HepG2 (cell line): ENCODE measurements at regions not wholly inside any gene's neighbourhood (a gene's known extent, or its start where the extent isn't known, plus 50 kb on each side); places are given as distances from the start of the nearest gene placed in this dataset.

Experiments
- ATAC-seq: fragments of 200-7000 bp; cut with Tn5 transposase; 3 replicates; pipeline ENCODE4 v1.9.1; 2020; ENCODE audit warnings: mild to moderate bottlenecking, moderate library complexity
- BruUV-seq: library from RNA; stranded (reverse); fragments of 400-500 nt; replicated peaks from 2 replicates; lab custom pipeline; 2021; lab: Mats Ljungman, UMichigan
- CTCF ChIA-PET: fragments of 300-600 bp; formaldehyde crosslinking; extraction: SDS; loops from one replicate; lab custom pipeline; 2021; ENCODE audit warnings: low total read pairs, inconsistent platforms, low intra/inter-chr PET ratio; lab: Yijun Ruan, JAX
- POLR2A ChIA-PET: fragments of 350-600 bp; sonication (Branson Sonifier 250); formaldehyde crosslinking; loops from one replicate; lab custom pipeline; 2020; ENCODE audit warnings: antibody characterized with exemption, inconsistent platforms; lab: Yijun Ruan, JAX
- DNase-seq: peaks from one replicate; pipeline ENCODE4 v3.0.0-alpha.2; 2015; ENCODE audit warnings: low spot score
- FAIRE-seq: peaks from 3 replicates; lab custom pipeline; 2011; peaks lifted over from hg19 to GRCh38; lab: Jason Lieb, UNC
- H2AFZ ChIP-seq: one replicate; pipeline ENCODE4 v1.6.1; 2011; ENCODE audit warnings: low read length, inconsistent platforms
- H3K27ac ChIP-seq: fragments of 300-600 bp; 3 replicates; pipeline ENCODE4 v1.8.0; 2011; ENCODE audit warnings: mixed run types, mild to moderate bottlenecking, mixed read lengths, low read length, inconsistent platforms; ENCODE audit not compliant: insufficient read depth; ENCODE audit errors: extremely low read length
- H3K27me3 ChIP-seq, 2 experiments: fragments of 200-600 bp in 1 of 2; 2 replicates in 1 of 2; 3 replicates in 1 of 2; pipeline versions ENCODE4 v1.6.0 to v1.8.0; 2011; ENCODE audit warnings: low read length in 2 of 2, mild to moderate bottlenecking in 2 of 2, moderate library complexity in 2 of 2, inconsistent platforms in 1 of 2; ENCODE audit not compliant: insufficient read depth in 2 of 2, control insufficient read depth in 1 of 2
- H3K36me3 ChIP-seq, 2 experiments: fragments of 200-600 bp in 1 of 2; replicated peaks in 1 of 2; 2 replicates in 1 of 2; 3 replicates in 1 of 2; pipeline versions ENCODE4 v1.5.1 to v1.8.0; 2011; ENCODE audit warnings: low read length in 2 of 2, inconsistent platforms in 1 of 2; ENCODE audit not compliant: insufficient read depth in 2 of 2, control insufficient read depth in 1 of 2
- H3K4me1 ChIP-seq: 2 replicates; pipeline ENCODE4 v1.5.1; 2012; ENCODE audit warnings: low read length, inconsistent platforms; ENCODE audit not compliant: insufficient read depth
- H3K4me2 ChIP-seq: 2 replicates; pipeline ENCODE4 v1.6.0; 2011; ENCODE audit warnings: low read depth, low read length, inconsistent platforms
- H3K4me3 ChIP-seq, 3 experiments: fragments of 200-600 bp in 1 of 3; sonication (generic), shearing (Covaris generic) in 1 of 3; replicated peaks in 1 of 3; 2 replicates each; pipeline ENCODE4 v1.5.1; 2011 to 2016; ENCODE audit warnings: low read length in 3 of 3, inconsistent platforms in 2 of 3, low read depth in 2 of 3, mild to moderate bottlenecking in 2 of 3, control low read depth in 1 of 3, mixed read lengths in 1 of 3; ENCODE audit not compliant: insufficient read depth in 1 of 3
- H3K79me2 ChIP-seq: one replicate; pipeline ENCODE4 v1.6.1; 2011; ENCODE audit warnings: low read length, inconsistent platforms; ENCODE audit not compliant: insufficient read depth
- H3K9ac ChIP-seq: 2 replicates; pipeline ENCODE4 v1.6.0; 2011; ENCODE audit warnings: mild to moderate bottlenecking, low read depth, low read length, inconsistent platforms; ENCODE audit not compliant: insufficient read depth
- H3K9me3 ChIP-seq: 2 replicates; pipeline ENCODE4 v1.5.1; 2012; ENCODE audit warnings: mild to moderate bottlenecking, low read length
- H4K20me1 ChIP-seq: 2 replicates; pipeline ENCODE4 v1.6.0; 2011; ENCODE audit warnings: inconsistent platforms, mild to moderate bottlenecking, low read length, moderate library complexity; ENCODE audit not compliant: insufficient read depth
- CCAR2 ChIP-seq: fragments of 200-400 bp; formaldehyde crosslinking; optimal IDR thresholded peaks from 2 replicates; pipeline ENCODE3; 2018; ENCODE audit warnings: low read depth, mild to moderate bottlenecking, low read length, moderate library complexity
- GABPA ChIP-seq, 2 experiments: IDR thresholded peaks; 2 replicates each; pipeline ENCODE4 v1.6.1; 2011 to 2016; ENCODE audit warnings: low read depth in 2 of 2, low read length in 1 of 2, missing biosample characterization in 1 of 2, missing genetic modification characterization in 1 of 2
- GATAD1 ChIP-seq: IDR thresholded peaks from 2 replicates; pipeline ENCODE4 v1.6.1; 2016; ENCODE audit warnings: missing genetic modification reagents, missing compliant biosample characterization
- MAFF ChIP-seq: IDR thresholded peaks from 2 replicates; pipeline ENCODE4 v1.6.1; 2011; ENCODE audit warnings: low read depth, low read length, improper control_type of control experiment
- MAFK ChIP-seq, 2 experiments: IDR thresholded peaks in 1 of 2; conservative IDR thresholded peaks in 1 of 2; 2 replicates each; pipeline ENCODE4 v1.6.1; 2011; ENCODE audit warnings: improper control_type of control experiment in 2 of 2, low read length in 2 of 2
- MBNL3 ChIP-seq: fragments of 250-450 bp; sonication (Bioruptor Pico); conservative IDR thresholded peaks from 2 replicates; pipeline ENCODE4 v1.8.0; 2022; ENCODE audit warnings: mild to moderate bottlenecking, inconsistent platforms
- NBN ChIP-seq: fragments of 450-650 bp; conservative IDR thresholded peaks from 2 replicates; pipeline ENCODE4 v1.6.1; 2017
- PHB2 ChIP-seq: fragments of 450-650 bp; IDR thresholded peaks from 2 replicates; pipeline ENCODE4 v1.6.1; 2018; ENCODE audit not compliant: partially characterized antibody
- SATB2 ChIP-seq: sonication (generic); formaldehyde crosslinking; IDR thresholded peaks from 2 replicates; pipeline ENCODE4 v1.5.0; 2020; ENCODE audit warnings: missing genetic modification reagents
- SMARCE1 ChIP-seq: fragments of 450-650 bp; IDR thresholded peaks from 2 replicates; pipeline ENCODE4 v1.6.1; 2017; ENCODE audit warnings: borderline replicate concordance
- SRF ChIP-seq: IDR thresholded peaks from 2 replicates; pipeline ENCODE4 v1.6.1; 2011; ENCODE audit warnings: mild to moderate bottlenecking, low read depth, low read length, moderate library complexity
- ZNF10 ChIP-seq: sonication (generic); formaldehyde crosslinking; IDR thresholded peaks from 2 replicates; pipeline ENCODE4 v1.4.0; 2020; ENCODE audit warnings: mild to moderate bottlenecking, low read depth, missing genetic modification reagents, borderline replicate concordance
- ZNF746 ChIP-seq: sonication (generic); formaldehyde crosslinking; IDR thresholded peaks from 2 replicates; pipeline ENCODE4 v1.8.0; 2022; ENCODE audit warnings: mild to moderate bottlenecking, missing genetic modification reagents
- ZNF75D ChIP-seq: sonication (generic); formaldehyde crosslinking; IDR thresholded peaks from 2 replicates; pipeline ENCODE4 v1.8.1; 2023; ENCODE audit warnings: missing genetic modification reagents, mild to moderate bottlenecking, borderline replicate concordance
- WGBS: methylation state at CpG from one replicate; pipeline ENCODE4 v1.1.6; 2017; ENCODE audit warnings: low lambda C conversion rate; 5-methylcytosine and 5-hydroxymethylcytosine counted together
- in situ Hi-C: cut with HindIII; loops from 2 replicates; pipeline ENCODE4 v1.10.0; 2017; ENCODE audit warnings: low pct_unique_long_range_greater_than_20kb; ENCODE audit not compliant: extremely low pct_ligation_motif_present
- intact Hi-C: fragments of 100-400 bp; cut with micrococcal nuclease; formaldehyde crosslinking; loops from one replicate; pipeline ENCODE4 v1.10.0; 2022; ENCODE audit not compliant: unreplicated experiment
- TF ChIP-seq, protein P1 (sequence below): sonication (generic); formaldehyde crosslinking; IDR thresholded peaks from 2 replicates; pipeline ENCODE4 v1.4.0; 2020; ENCODE audit warnings: mild to moderate bottlenecking, missing genetic modification reagents
- TF ChIP-seq, protein P2 (sequence below): IDR thresholded peaks from 2 replicates; pipeline ENCODE4 v1.6.1; 2016

DNA sequence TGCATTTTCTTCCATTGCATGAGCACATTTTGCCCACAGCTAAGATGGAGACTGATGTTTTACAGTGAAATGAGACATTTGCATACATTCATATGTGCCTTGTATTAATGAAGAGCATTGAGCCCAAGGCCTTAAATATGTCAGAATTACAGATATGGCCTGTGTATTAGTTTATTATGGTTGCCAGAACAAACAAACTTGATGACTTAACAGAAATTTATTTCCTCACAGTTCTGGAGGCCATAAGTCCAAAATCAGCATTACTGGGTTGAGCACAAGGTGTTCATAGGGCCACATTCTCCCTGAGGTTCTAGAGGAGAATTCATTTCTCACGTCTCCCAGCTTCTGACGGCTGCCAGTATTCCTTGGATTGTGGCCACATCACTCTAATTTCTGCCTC is 302.6 kb upstream of the TGFBR2 start:
- Histone ChIP-seq H3K27me3 (no peaks in the 10 kb centered on the region), H3K9ac (no peak overlapping the region), H3K4me2 (no peak overlapping the region), H3K79me2 (no peaks in the 10 kb centered on the region), H2AFZ (no peak overlapping the region), H3K4me1 (peaks cover 29% of the 10 kb centered on the region), H3K9me3 (peaks cover 8% of the 10 kb centered on the region; the same call in 1 of the 2 replicates), H3K27ac (no peak overlapping the region), H3K36me3 (no peaks in the 10 kb centered on the region), H4K20me1 (no peaks in the 10 kb centered on the region), H3K4me3 (no peak overlapping the region)
- POLR2A ChIA-PET, result no interaction called here
- WGBS, result 97% methylated on average over 2 of the region's 2 CpGs
- FAIRE-seq (no peak), DNase-seq (no peak), ATAC-seq (no peak)
- no TSS peak for BruUV-seq
- in situ Hi-C loops, result no loop called here
- TF ChIP-seq ZNF746 (CRISPR knock-in tag), result no peak
- no peak for TF ChIP-seq NBN
- peak; percentile 49; the same call in 1 of the 2 replicates for TF ChIP-seq MAFF
- no peak for TF ChIP-seq ZNF10 (CRISPR knock-in tag)
- no peak for TF ChIP-seq PHB2
- no peak for TF ChIP-seq GATAD1 (CRISPR knock-in tag)
- TF ChIP-seq CCAR2, result no peak
- no peak for TF ChIP-seq SRF
- TF ChIP-seq SATB2, result no peak
- no peak for TF ChIP-seq MBNL3 (CRISPR knock-in tag)
- no peak for TF ChIP-seq GABPA (IDR thresholded peaks at IDR 0.05; ENCODE audit: low read depth, low read length)
- TF ChIP-seq GABPA (CRISPR knock-in tag; IDR thresholded peaks at IDR 0.05; ENCODE audit: low read depth), result no peak
- TF ChIP-seq SMARCE1, result no peak
- TF ChIP-seq, protein P1, sequence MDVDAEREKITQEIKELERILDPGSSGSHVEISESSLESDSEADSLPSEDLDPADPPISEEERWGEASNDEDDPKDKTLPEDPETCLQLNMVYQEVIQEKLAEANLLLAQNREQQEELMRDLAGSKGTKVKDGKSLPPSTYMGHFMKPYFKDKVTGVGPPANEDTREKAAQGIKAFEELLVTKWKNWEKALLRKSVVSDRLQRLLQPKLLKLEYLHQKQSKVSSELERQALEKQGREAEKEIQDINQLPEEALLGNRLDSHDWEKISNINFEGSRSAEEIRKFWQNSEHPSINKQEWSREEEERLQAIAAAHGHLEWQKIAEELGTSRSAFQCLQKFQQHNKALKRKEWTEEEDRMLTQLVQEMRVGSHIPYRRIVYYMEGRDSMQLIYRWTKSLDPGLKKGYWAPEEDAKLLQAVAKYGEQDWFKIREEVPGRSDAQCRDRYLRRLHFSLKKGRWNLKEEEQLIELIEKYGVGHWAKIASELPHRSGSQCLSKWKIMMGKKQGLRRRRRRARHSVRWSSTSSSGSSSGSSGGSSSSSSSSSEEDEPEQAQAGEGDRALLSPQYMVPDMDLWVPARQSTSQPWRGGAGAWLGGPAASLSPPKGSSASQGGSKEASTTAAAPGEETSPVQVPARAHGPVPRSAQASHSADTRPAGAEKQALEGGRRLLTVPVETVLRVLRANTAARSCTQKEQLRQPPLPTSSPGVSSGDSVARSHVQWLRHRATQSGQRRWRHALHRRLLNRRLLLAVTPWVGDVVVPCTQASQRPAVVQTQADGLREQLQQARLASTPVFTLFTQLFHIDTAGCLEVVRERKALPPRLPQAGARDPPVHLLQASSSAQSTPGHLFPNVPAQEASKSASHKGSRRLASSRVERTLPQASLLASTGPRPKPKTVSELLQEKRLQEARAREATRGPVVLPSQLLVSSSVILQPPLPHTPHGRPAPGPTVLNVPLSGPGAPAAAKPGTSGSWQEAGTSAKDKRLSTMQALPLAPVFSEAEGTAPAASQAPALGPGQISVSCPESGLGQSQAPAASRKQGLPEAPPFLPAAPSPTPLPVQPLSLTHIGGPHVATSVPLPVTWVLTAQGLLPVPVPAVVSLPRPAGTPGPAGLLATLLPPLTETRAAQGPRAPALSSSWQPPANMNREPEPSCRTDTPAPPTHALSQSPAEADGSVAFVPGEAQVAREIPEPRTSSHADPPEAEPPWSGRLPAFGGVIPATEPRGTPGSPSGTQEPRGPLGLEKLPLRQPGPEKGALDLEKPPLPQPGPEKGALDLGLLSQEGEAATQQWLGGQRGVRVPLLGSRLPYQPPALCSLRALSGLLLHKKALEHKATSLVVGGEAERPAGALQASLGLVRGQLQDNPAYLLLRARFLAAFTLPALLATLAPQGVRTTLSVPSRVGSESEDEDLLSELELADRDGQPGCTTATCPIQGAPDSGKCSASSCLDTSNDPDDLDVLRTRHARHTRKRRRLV (CRISPR knock-in tag), result no peak
- TF ChIP-seq MAFK (conservative IDR thresholded peaks at IDR 0.05 in 1 of 2, IDR thresholded peaks at IDR 0.05 in 1 of 2; ENCODE audit: low read length in 2 of 2), result peak; percentile 37 to 66; a peak in 3 of 4 replicates
- TF ChIP-seq, protein P2, sequence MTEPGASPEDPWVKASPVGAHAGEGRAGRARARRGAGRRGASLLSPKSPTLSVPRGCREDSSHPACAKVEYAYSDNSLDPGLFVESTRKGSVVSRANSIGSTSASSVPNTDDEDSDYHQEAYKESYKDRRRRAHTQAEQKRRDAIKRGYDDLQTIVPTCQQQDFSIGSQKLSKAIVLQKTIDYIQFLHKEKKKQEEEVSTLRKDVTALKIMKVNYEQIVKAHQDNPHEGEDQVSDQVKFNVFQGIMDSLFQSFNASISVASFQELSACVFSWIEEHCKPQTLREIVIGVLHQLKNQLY, result no peak
- TF ChIP-seq ZNF75D (CRISPR knock-in tag), result no peak
- CTCF ChIA-PET, result no interaction called here
- intact Hi-C loops, result no loop called here
